Stimulated activated CD4-positive, alpha-beta T cell treated with anti-CD3 and anti-CD28 coated beads, Interleukin-1b, Interleukin-23, amount 100 ng/mL, for 4 hours (primary cell): ENCODE measurements at regions not wholly inside any gene's neighbourhood (a gene's known extent, or its start where the extent isn't known, plus 50 kb on each side); places are given as distances from the start of the nearest gene placed in this dataset.
"Not testable (repeated sequence)": the region's sequence is repeated elsewhere in the genome, so short reads cannot be mapped to it uniquely, and the experiment has no call there.

Experiments used
- DNase-seq, 2 donors: peaks; one replicate each; pipeline ENCODE4 v3.0.0-alpha.2; 2020; ENCODE audit warnings: low read depth in 2 of 2

DNA sequence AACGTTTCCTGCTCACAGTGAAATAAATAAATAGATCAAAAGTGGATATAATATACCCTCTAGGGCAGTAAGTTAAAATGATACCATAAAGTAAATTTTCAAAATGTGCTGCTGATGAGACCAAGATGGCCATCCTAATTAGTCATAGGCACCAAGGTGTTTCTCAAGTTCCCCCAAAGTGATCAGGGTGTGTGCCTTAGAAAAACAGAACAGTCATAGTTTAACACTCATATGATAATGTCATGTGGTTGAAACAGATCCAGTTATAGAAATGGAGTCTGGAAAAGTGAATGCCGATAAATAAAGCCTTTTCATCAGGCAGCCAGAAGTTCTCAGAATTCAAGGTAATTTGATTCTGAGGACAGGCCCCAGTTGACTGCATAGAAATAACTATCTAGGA, 161.5 kb upstream of the CDKN2B start:
- DNase-seq = no peak

DNA sequence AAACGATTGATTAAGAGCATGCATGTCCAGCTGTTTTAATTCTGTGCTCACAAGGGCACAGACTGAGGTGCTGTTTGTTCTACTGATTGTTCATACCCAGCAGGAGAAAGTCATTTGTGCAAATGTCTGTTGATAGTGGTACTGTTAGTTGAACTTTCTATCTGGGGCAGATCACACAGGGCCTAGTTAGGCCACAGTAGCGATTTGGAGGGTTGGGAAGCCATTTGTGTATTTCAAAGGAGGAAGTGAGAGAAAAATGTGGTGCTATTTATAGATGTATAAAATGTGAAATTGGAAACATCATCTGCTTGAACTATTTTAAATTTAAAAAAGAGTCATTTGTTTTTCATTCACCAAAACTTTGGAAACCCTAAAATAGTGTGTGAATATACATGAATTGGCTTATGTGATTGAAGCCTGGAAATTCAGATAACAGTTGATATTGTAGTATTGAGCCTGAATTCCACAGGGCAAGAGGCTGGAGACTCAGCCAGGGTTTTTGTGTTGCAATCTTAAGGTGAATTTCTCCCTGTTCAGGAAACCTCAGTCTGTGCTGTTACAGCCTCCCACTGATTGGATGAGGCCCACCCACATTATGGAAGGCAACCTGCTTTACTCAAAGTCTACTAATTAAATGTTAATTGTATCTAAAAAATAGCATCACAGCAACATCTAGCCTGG, 162.0 kb upstream of the CDKN2B start:
- no peak for DNase-seq

DNA sequence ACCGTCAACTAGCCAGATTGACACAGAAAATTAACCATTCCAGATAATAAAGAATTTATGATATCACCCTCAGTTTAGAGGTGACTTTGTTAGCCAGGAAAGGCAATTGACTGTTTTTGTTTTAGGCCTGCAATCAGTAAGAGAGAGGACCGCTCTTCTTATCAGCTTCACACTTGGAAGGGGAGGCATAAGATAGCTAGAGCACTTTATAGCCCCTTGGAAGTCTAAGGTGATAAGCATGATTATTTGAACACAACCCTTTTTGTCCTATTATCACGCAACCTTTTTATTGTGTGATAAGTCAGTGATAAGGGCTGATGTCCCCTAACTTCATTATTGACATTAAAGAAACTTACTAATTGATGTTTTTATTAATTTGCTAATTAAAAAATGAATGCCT, 162.6 kb upstream of the CDKN2B start:
- DNase-seq = no peak

DNA sequence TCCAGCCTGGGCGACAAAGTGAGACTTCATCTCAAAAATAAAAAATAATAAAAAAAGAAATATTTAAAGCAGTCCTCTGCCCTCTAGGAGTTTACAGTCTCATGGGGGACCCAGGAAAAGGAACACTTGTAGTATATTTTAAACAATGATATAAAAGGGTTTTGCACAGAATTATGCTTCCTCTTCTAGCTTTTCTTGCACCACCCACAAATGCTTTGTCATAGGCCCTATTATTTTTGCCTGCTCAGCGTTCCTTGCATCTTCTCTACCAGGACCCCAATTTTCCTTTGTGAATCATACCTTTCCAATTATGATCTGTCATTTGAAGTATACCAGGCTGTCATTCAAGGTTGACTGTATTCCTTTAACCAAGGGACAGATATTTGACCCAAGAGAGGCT, 164.8 kb upstream of the CDKN2B start:
- DNase-seq = no peak

DNA sequence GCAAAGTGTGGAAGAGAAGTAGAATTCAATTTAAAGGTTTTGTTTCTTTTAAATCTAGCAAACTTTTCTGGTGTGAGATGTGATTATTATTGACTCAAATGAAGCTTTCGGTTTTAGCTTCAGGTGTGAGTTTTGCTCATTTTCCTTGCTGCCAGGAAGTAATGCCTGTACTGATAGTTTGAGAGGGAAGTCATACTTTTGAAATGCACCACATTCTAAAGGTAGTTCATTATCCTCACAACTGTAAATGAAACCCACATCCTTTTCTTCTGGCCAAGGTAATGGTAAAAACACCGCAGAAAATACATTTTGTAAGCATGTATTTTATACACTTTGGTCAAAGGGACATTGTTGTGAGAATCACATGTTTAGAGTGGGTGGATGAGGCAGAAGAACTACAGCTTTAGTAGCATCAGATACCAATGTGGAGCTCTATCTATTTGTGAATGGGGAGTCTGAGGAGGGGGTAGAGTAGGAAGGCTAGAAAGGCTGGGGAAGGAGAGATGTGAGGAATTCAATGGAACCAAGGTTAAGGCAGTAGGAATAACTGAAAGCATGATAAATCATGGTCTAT, 167.0 kb upstream of the CDKN2B start:
- no peak for DNase-seq

DNA sequence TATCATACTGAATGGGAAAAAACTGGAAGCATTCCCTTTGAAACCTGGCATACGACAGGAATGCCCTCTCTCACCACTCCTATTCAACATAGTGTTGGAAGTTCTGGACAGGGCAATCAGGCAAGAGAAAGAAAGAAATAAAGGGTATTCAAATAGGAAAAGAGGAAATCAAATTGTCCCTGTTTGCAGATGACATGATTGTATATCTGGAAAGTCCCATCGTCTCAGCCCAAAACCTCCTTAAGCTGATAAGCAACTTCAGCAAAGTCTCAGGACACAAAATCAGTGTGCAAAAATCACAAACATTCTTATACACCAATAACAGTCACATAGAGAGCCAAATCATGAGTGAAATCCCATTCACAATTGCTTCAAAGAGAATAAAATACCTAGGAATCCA, 171.9 kb upstream of the CDKN2B start:
- not testable (repeated sequence) for DNase-seq

DNA sequence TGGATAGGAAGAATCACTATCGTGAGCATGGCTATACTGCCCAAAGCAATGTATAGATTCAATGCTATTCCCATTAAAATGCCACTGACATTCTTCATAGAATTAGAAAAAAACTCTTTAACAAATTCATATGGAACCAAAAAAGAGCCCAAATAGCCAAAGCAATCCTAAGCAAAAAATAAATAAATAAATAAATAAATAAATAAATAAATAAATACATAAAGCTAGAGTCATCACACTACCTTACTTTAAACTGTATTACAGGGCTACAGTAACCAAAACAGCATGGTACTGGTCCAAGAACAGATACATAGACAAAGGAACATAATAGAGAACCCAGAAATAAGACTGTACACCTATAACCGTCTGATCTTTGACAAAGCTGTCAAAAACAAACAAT, 180.4 kb upstream of the CDKN2B start:
- DNase-seq = no peak

DNA sequence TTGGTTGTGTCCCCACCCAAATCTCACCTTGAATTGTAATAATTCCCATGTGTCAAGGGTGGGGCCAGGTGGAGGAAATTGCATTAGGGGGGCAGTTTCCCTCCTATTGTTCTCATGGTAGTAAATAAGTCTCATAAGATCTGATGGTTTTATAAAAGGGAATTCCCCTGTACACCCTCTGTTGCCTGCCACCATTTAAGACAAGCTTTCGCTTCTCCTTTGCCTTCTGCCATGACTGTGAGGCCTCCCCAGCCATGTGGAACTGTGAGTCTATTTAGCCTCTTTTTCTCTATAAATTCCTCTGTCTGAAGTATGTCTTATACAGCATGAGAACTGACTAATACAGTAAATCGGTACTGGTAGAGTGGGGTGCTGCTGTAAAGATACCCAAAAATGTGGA, 187.9 kb upstream of the CDKN2B start:
- DNase-seq = not testable (repeated sequence)

DNA sequence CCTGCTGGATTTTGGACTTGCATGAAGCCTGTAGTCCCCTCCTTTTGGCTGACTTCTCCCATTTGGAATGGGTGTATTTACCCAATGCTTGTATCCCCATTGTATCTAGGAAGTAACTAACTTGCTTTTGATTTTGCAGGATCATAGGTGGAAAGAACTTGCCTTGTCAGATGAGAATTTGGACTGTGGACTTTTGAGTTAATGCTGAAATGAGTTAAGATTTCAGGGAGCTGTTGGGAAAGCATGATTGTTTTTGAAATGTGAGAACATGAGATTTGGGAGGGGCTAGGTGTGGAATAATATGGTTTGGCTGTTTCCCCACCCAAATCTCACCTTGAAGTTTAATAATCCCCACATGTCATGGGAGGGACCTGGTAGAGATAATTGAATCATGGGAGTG, 189.6 kb upstream of the CDKN2B start:
- no peak for DNase-seq

DNA sequence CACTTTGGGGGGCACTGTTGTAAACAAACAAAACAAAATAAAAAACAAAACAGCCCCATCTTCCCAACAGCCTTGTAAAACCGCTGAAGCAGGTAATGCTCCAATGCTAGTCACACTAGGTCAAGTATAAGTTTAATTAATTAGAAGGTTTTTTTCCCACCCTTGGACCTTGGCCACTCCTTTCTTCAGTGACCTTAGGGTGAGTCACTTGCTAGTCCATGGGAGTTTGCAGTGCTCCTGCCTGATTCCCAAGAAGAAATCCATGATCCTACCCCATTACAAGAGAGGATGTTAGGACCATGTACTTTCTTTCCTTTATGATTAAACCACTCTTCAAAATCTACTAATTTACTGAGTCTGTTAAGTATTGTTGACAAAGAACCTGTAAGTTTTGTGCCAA, 192.2 kb upstream of the CDKN2B start:
- DNase-seq = no peak

DNA sequence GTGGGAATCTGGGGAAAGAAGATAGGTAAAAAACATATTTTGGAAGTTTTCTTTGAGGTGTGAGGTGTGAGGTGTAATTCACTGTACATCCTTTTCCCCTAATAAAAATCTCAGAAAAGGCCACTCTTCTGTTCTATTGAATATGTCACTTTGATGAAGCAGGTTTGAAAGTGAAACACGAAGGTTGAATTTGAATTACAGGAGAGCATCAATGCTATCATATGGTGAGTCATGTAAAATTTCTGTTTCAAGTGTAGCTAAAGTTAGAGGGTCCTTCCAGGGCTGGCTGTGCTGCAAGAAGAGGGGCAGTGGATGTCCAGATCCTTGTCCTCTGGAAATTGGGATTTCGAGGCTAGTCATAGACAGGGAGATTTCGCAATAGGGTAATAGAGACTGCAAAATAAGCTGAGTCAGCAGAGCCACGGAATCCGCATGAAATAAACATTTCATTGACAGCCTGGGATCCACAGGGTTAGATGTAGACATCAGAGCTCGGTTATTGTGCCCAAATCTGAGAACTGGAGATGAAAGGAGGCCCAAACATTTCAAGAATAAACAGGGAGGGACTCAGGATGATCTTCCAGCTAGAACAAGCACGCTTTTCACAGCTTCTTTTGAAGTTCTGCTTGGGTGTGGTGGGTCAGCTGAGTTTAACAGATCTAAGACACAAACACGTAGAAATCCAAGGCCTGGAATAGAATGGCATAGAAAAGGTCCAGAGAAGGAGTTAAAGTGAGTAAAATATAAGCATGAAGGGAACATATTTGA, 194.4 kb upstream of the CDKN2B start:
- no peak for DNase-seq

DNA sequence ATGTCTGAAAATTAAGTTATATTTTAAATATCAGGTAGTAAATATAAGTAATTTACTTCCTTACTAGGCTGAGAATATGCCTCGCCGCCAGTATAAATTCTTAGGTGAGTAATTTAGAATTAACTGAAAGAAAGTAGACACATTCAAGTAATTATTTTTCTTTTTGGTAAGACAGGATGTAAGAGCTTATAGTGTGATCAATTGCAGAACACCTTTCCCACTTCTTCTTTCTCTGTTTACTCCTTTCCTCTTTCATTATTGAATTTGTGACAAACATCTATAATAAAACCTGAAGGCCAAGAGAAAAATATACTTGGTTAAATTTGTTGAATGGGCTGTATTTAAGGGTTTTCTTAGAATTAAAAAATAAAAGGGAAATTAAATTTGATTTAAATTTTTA, 195.1 kb upstream of the CDKN2B start:
- DNase-seq = no peak

DNA sequence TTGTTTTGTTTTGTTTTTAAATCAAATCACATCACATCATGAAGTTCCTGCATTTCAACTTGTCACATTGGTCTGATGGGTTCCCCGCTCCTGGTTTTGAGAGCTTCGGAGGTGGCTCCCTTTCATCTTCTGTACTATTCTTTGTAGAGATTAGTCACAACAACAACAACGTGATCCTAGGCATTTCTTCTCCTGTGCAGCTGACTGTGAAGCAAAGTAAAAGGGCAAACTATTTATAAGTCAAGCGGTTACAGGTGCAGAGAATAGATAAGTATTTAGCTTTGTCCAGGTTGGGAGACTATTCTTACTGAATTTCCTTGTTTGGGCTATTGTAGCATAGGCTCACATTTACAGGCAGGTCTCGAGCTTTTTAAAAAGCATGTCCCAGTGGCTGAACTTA, 197.7 kb upstream of the CDKN2B start:
- DNase-seq = no peak

DNA sequence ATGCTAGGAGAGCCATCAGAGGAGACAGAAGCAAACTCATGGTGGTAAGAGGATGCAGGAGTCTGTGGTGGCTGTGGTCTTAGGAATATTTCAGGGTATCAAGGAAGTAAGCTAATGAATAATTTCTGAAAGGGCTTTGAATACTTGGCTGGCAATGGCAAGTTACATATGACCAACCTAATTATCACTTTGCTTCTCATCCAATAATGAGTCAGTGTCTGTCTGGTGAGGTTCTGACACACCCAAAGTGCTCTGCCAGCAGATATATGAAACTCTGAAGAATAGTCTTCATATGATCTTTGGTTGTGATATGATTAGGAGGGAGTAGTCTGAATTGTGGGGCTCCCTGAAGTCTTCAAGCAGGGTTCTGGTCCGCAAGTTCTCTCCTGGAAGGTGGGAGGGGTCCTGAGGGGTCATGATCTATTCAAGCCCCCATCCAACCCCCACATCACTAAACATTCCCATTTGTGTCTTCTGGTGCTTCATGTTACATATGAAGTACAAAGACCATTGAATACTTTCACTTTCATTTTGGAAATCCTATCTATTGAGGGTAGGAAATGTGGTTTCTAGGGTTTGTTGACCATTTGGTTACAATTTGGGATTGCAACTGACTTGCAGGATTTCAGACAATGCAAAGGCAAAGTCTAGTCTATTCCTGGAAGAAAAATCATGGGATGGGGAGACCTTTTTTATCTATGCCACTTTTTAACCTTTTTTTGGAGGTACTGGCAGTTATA, 199.9 kb upstream of the CDKN2B start:
- DNase-seq = no peak

DNA sequence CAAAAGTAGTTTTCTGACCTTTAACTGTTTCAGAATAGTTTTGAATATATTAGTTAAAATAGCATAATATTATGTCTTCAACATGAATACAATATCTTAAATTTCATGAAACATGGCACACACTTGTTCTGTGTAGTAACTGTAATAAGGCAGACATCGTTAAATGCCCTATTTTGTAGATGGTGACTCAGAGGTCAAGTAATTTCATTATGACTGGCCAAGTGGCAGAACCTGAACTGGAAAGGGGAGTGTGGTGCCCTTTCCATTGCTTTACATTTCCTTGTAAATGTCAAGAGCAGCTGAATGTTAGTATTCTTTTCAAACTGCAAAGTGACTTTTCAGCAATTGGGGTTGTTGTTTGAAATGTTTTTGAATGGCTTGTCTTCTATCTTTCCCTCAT, 201.2 kb upstream of the CDKN2B start:
- no peak for DNase-seq

DNA sequence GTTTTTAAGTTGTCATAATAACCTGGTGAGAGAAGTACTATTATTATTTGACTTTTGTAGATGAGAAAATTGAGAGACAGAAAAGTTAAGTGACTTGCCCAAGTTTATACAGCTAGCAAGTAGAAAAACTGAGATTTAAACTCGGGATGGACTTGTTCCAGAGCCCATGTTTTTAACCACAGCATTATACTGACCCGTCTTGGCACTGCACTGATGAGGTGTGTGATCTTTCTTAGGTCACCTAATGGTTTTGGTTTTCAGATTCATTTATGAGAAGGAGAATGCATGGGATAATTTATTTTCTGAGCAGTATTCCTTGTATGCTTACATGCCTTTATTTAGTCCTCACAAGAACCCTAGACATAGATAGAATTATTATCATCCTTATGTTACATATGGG, 201.8 kb upstream of the CDKN2B start:
- DNase-seq = no peak

DNA sequence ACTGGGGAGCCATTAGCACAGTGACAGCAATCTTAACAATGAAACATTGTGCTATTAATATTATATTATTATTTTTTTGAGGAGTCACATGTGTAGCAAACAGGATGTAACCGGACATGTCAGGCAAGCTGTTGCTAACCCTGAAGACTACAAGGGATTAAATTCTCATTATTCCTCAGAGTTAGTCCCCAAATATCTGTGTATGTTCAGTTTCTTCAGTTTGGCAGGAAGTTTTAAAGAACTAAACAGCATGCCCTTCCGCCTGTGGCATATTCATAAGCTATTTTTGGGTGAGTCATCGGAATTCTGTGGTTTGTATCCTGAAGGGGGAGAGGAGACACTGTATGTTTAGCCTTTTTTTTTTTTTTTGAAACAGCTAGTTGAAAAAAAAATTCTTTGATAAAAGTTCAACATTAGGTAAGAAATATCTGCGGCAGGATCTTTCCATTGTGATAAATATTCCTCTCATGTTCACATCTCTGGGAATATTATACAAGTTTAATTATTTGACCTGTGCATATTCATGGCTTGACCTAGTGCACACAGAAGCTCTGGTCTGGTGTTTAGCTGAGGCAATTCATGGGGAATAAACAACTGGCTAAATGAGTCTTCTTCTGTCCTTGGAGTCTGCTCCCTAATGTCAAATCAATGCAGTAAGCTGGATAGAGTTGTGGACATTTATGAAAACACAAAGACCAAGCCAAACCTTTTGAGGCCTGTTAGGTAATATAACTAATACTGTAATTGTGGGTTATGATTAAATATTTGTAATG, 202.7 kb upstream of the CDKN2B start:
- no peak for DNase-seq

DNA sequence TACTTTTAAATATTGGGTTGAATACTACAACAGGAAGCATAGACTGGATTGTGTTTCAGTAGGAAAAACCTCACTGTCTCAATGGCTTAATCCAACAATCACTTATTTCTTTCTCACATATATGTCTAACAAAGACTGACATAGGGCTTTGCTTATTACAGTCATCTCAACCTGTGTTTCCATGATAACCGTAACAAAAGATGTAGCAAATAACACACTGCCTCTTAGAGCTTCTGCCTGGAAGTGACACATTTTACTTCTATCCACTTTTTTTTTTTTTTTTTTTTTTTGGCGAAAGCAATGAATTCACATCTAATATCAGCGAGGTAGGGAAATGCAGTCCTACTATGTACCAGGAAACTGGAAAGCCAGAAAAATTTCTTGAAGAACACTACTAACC, 204.9 kb upstream of the CDKN2B start:
- DNase-seq = no peak

DNA sequence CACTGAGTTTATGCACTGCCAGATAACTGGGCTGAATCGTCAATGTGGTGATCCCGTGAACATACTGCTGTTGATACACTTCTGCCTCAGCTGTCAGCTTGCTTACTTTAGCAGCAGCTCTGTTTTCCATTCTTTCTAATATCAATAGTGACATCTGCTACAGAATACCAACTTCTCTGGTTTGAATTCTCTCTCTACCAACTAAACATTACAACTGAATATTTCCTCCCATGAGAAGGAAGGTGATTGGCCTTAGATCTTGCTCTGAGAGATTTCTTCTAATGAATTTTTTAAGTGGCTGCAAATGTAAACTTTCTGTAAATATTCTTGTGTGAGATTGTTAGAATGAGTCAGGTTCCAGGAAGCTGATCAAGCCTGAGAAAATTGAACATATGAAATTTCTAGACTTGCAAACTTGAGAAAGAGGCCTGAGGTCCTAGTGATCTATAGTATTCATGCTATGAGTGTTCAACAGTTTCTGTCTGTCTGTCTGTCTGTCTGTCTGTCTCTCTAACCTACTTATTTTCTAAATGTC, 205.5 kb upstream of the CDKN2B start:
- DNase-seq = no peak

DNA sequence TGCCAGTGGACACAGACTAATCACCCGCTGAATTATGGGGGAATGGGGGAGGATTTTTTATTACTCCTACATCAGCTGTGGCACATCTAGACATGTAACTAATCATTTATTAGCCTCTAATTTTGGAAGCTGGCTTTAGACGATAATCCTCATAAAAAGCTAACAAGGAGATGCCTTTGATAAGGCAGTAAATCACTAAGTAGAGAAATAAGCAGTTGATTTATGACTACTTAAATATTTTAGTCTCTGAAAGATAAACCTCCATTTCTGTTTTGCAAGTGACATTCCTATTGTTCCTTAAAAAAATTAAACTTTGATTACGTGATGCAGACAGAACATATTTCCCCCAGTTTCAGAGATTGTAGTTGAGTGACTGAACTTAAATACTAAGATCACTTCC, 206.4 kb upstream of the CDKN2B start:
- no peak for DNase-seq

DNA sequence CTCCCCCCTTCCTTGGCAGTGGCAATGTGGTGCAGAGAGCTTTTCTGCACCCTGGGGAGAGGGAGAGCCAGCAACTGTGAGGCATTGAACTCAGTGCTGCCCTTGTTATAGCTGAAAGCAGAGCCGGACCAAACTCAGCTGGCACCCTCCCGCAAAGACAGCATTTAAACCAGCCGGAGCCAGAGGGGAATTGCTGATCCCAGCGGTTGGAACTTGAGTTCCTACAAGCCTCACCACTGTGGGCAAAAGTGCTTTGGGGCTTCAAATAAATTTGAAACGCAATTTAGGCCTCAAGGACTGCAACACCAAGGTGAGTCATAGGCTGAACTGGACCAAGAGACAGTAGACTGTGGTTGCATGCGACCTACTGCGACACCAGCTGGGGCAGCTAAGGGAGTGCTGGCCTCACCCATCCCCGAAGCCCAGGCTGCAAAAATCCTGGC, 207.6 kb upstream of the CDKN2B start:
- DNase-seq = no peak

DNA sequence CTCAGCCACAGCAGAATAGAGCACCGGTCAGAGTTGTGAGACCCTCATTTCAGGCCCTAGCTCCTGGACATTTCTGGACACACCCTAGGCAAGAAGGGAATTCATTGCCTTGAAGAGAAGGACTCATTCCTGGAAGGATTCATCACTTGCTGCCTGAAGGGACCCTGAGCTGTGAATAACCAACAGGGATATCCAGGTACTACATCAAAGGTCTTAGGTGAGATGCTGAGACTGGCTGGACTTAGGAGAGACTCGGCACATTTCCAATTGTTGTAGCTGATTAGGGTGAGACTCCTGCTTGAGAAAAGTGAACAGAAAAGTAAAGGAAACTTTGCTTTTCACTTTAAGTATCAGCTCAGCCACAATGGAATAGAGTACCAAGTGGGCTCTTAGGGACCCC, 208.1 kb upstream of the CDKN2B start:
- DNase-seq = no peak
